ENCODE measurements at regions not wholly inside any gene's neighbourhood (a gene's known extent, or its start where the extent isn't known, plus 50 kb on each side); places are given as distances from the start of the nearest gene placed in this dataset.

GRCh38 chr18:67242001-67242400 lies 274.5 kb downstream of the DSEL start:
- H3K4me3 ChIP-seq (replicated peaks in 1 of 3; ENCODE audit: low read depth in 2 of 3, low read length in 3 of 3) = no peak overlapping the region
- Mint-ChIP-seq H3K4me1 (peaks cover 17% of the 10 kb centered on the region), H3K4me3 (peak overlapping the region in 1 of 2 donors; percentile 11), H3K27me3 (ENCODE audit: low read depth in 3 of 3) (peaks cover 0 to 5% (median 4%) of the 10 kb centered on the region in 3 donors), H3K9me3 (no peaks in the 10 kb centered on the region), H3K27ac (peak overlapping the region in 2 of 7 donors; percentile 20 to 42), H3K36me3 (no peaks in the 10 kb centered on the region)
- no peak for DNase-seq
- H3K4me2 ChIP-seq (replicated peaks; ENCODE audit: extremely low read depth, low read length, poor library complexity, severe bottlenecking) = no peak overlapping the region
- H3K9ac ChIP-seq (ENCODE audit: insufficient read depth, low read length, poor library complexity, severe bottlenecking) = no peak overlapping the region
- no peak for TF ChIP-seq CTCF (IDR thresholded peaks at IDR 0.05)
- H4K20me1 ChIP-seq (ENCODE audit: insufficient read depth, low read length) = no peaks in the 10 kb centered on the region
- peaks cover 13 to 23% of the 10 kb centered on the region in 2 donors for H3K4me1 ChIP-seq (ENCODE audit: control insufficient read depth in 1 of 2, insufficient read depth in 2 of 2, low read length in 2 of 2)
- H3K9me3 ChIP-seq (replicated peaks in 1 of 2; ENCODE audit: control insufficient read depth in 1 of 2, insufficient read depth in 1 of 2, low read length in 2 of 2) = no peaks in the 10 kb centered on the region
- H3K36me3 ChIP-seq (replicated peaks in 1 of 2; ENCODE audit: control insufficient read depth in 1 of 2, insufficient read depth in 2 of 2, low read length in 2 of 2) = no peaks in the 10 kb centered on the region
- no peak overlapping the region for H2AFZ ChIP-seq (ENCODE audit: insufficient read depth, low read depth, low read length, poor library complexity, severe bottlenecking)
- intact Hi-C loops (cut with micrococcal nuclease) = no loop called here
- no peak overlapping the region for H3K27ac ChIP-seq (ENCODE audit: low read depth in 1 of 2, low read length in 2 of 2)
- peaks cover 0 to 5% of the 10 kb centered on the region in 2 donors for H3K27me3 ChIP-seq (ENCODE audit: control insufficient read depth in 2 of 2, insufficient read depth in 2 of 2, low read length in 2 of 2)
- no CpG with 5 or more reads among the region's 3 CpGs for whole genome bisulfite sequencing (ENCODE audit: insufficient coverage)
- H3K79me2 ChIP-seq (ENCODE audit: insufficient read depth, low read length) = no peaks in the 10 kb centered on the region

GRCh38 chr18:67241299-67241698 lies 275.2 kb downstream of the DSEL start:
- H3K4me3 Mint-ChIP-seq = peak overlapping the region in 1 of 2 donors; percentile 54
- intact Hi-C loops (cut with micrococcal nuclease) = no loop called here
- peaks cover 17% of the 10 kb centered on the region for H3K4me1 Mint-ChIP-seq
- Histone ChIP-seq H2AFZ (ENCODE audit: insufficient read depth, low read depth, low read length, poor library complexity, severe bottlenecking) (peak overlapping the region; percentile 16), H3K36me3 (replicated peaks in 1 of 2; ENCODE audit: control insufficient read depth in 1 of 2, insufficient read depth in 2 of 2, low read length in 2 of 2) (no peaks in the 10 kb centered on the region), H3K4me2 (replicated peaks; ENCODE audit: extremely low read depth, low read length, poor library complexity, severe bottlenecking) (peak overlapping the region; percentile 33), H3K9ac (ENCODE audit: insufficient read depth, low read length, poor library complexity, severe bottlenecking) (no peak overlapping the region), H3K27ac (ENCODE audit: low read depth in 1 of 2, low read length in 2 of 2) (peak overlapping the region in 1 of 2 donors; percentile 23), H3K79me2 (ENCODE audit: insufficient read depth, low read length) (no peaks in the 10 kb centered on the region), H3K27me3 (ENCODE audit: control insufficient read depth in 2 of 2, insufficient read depth in 2 of 2, low read length in 2 of 2) (peaks cover 0 to 5% of the 10 kb centered on the region in 2 donors), H3K9me3 (replicated peaks in 1 of 2; ENCODE audit: control insufficient read depth in 1 of 2, insufficient read depth in 1 of 2, low read length in 2 of 2) (no peaks in the 10 kb centered on the region), H4K20me1 (ENCODE audit: insufficient read depth, low read length) (no peaks in the 10 kb centered on the region), H3K4me3 (replicated peaks in 1 of 3; ENCODE audit: low read depth in 2 of 3, low read length in 3 of 3) (no peak overlapping the region), H3K4me1 (ENCODE audit: control insufficient read depth in 1 of 2, insufficient read depth in 2 of 2, low read length in 2 of 2) (peaks cover 13 to 23% of the 10 kb centered on the region in 2 donors)
- H3K36me3 Mint-ChIP-seq = no peaks in the 10 kb centered on the region
- peaks cover 0 to 5% (median 4%) of the 10 kb centered on the region in 3 donors for H3K27me3 Mint-ChIP-seq (ENCODE audit: low read depth in 3 of 3)
- no peaks in the 10 kb centered on the region for H3K9me3 Mint-ChIP-seq
- TF ChIP-seq CTCF (IDR thresholded peaks at IDR 0.05) = no peak
- no CpG with 5 or more reads among the region's 1 CpG for WGBS (ENCODE audit: insufficient coverage)
- peak overlapping the region in 4 of 7 donors; percentile 29 to 76 (median 54) for H3K27ac Mint-ChIP-seq
- no peak for DNase-seq
